ENCODE measurements at regions not wholly inside any gene's neighbourhood (a gene's known extent, or its start where the extent isn't known, plus 50 kb on each side); places are given as distances from the start of the nearest gene placed in this dataset.
"Not testable (repeated sequence)": the region's sequence is repeated elsewhere in the genome, so short reads cannot be mapped to it uniquely, and the experiment has no call there.

- ATAC-seq (no peak), DNase-seq (no peak)
- Histone ChIP-seq H3K4me1 (no peaks in the 10 kb centered on the region), H3K27me3 (ENCODE audit: low read depth) (no peaks in the 10 kb centered on the region), H3K9me3 (no peaks in the 10 kb centered on the region), H3K27ac (no peak overlapping the region), H3K4me3 (no peak overlapping the region), H3K36me3 (no peaks in the 10 kb centered on the region)
- no peak for TF ChIP-seq CTCF (IDR thresholded peaks at IDR 0.05)
- intact Hi-C loops (cut with DNase I) = no loop called here
These were observed 401.1 kb upstream of the RGMB start for GRCh38 chr5:98372351-98372750.

- H3K4me3 ChIP-seq = no peak overlapping the region
- H3K27me3 ChIP-seq (ENCODE audit: low read depth) = no peaks in the 10 kb centered on the region
- H3K27ac ChIP-seq = no peak overlapping the region
- no peaks in the 10 kb centered on the region for H3K36me3 ChIP-seq
- DNase-seq (no peak), ATAC-seq (no peak)
- no peaks in the 10 kb centered on the region for H3K4me1 ChIP-seq
- intact Hi-C loops (cut with DNase I) = no loop called here
- TF ChIP-seq CTCF (IDR thresholded peaks at IDR 0.05) = no peak
- no peaks in the 10 kb centered on the region for H3K9me3 ChIP-seq
These were observed 381.4 kb upstream of the RGMB start for GRCh38 chr5:98391921-98392625.

GRCh38 chr5:98393205-98393604, 380.3 kb upstream of the RGMB start:
- H3K4me3 ChIP-seq; H3K36me3 ChIP-seq; ATAC-seq; H3K27ac ChIP-seq; H3K4me1 ChIP-seq; DNase-seq; H3K27me3 ChIP-seq (ENCODE audit: low read depth); intact Hi-C loops (cut with DNase I); H3K9me3 ChIP-seq: not testable (repeated sequence)

GRCh38 chr5:98397081-98397480, 376.4 kb upstream of the RGMB start:
- no peaks in the 10 kb centered on the region for H3K27me3 ChIP-seq (ENCODE audit: low read depth)
- no peaks in the 10 kb centered on the region for H3K36me3 ChIP-seq
- H3K4me3 ChIP-seq = no peak overlapping the region
- no peaks in the 10 kb centered on the region for H3K4me1 ChIP-seq
- intact Hi-C loops (cut with DNase I) = no loop called here
- no peak for DNase-seq
- H3K9me3 ChIP-seq = no peaks in the 10 kb centered on the region
- H3K27ac ChIP-seq = no peak overlapping the region
- ATAC-seq = no peak
- no peak for TF ChIP-seq CTCF (IDR thresholded peaks at IDR 0.05)

- Histone ChIP-seq H3K4me1 (no peaks in the 10 kb centered on the region), H3K27me3 (ENCODE audit: low read depth) (no peaks in the 10 kb centered on the region), H3K4me3 (no peak overlapping the region), H3K27ac (no peak overlapping the region), H3K36me3 (no peaks in the 10 kb centered on the region), H3K9me3 (no peaks in the 10 kb centered on the region)
- TF ChIP-seq CTCF (IDR thresholded peaks at IDR 0.05) = no peak
- DNase-seq (no peak), ATAC-seq (no peak)
- intact Hi-C loops (cut with DNase I) = no loop called here
These were observed 375.0 kb upstream of the RGMB start for GRCh38 chr5:98398465-98398864.

GRCh38 chr5:98401656-98402055, 371.8 kb upstream of the RGMB start:
- no peak overlapping the region for H3K4me3 ChIP-seq
- H3K27ac ChIP-seq = no peak overlapping the region
- H3K27me3 ChIP-seq (ENCODE audit: low read depth) = no peaks in the 10 kb centered on the region
- no peaks in the 10 kb centered on the region for H3K9me3 ChIP-seq
- H3K36me3 ChIP-seq = no peaks in the 10 kb centered on the region
- no peak for ATAC-seq
- TF ChIP-seq CTCF (IDR thresholded peaks at IDR 0.05) = no peak
- intact Hi-C loops (cut with DNase I) = no loop called here
- no peaks in the 10 kb centered on the region for H3K4me1 ChIP-seq
- DNase-seq = no peak

Data from lower lobe of right lung (tissue), 2 donors.